Spleen (tissue), 11 donors: ENCODE measurements at regions not wholly inside any gene's neighbourhood (a gene's known extent, or its start where the extent isn't known, plus 50 kb on each side); places are given as distances from the start of the nearest gene placed in this dataset.

ENCODE experiments used
- DNase-seq: peaks from one replicate; pipeline ENCODE4 v3.0.0-alpha.2; 2020
- H3K27ac ChIP-seq, 8 donors: fragments of 200-600 bp; sonication (generic) in 7 of 8; 1 replicate in 4 of 8; 2 replicates in 4 of 8; pipeline versions ENCODE4 v1.5.0 to v1.8.0; 2016 to 2021; ENCODE audit warnings: inconsistent platforms in 4 of 8, mild to moderate bottlenecking in 4 of 8, moderate library complexity in 1 of 8
- H3K27me3 ChIP-seq, 7 donors: fragments of 200-600 bp; sonication (generic) in 6 of 7; replicated peaks in 1 of 7; 1 replicate in 4 of 7; 2 replicates in 3 of 7; pipeline versions ENCODE4 v1.5.0 to v1.8.0; 2016 to 2021; ENCODE audit warnings: inconsistent platforms in 3 of 7, mild to moderate bottlenecking in 1 of 7
- H3K36me3 ChIP-seq, 6 donors: fragments of 200-600 bp; sonication (generic) in 5 of 6; 1 replicate in 4 of 6; 2 replicates in 2 of 6; pipeline versions ENCODE4 v1.5.0 to v1.8.0; 2016 to 2021; ENCODE audit warnings: inconsistent platforms in 2 of 6
- H3K4me1 ChIP-seq, 6 donors: fragments of 200-600 bp; sonication (generic) in 5 of 6; 1 replicate in 3 of 6; 2 replicates in 3 of 6; pipeline versions ENCODE4 v1.5.0 to v1.8.0; 2016 to 2021; ENCODE audit warnings: inconsistent platforms in 3 of 6
- H3K4me3 ChIP-seq, 8 donors: fragments of 200-600 bp; sonication (generic) in 7 of 8; 1 replicate in 4 of 8; 2 replicates in 4 of 8; pipeline versions ENCODE4 v1.5.0 to v1.8.0; 2016 to 2021; ENCODE audit warnings: inconsistent platforms in 4 of 8, mild to moderate bottlenecking in 4 of 8, moderate library complexity in 2 of 8
- H3K9me3 ChIP-seq, 8 donors: fragments of 200-600 bp; sonication (generic) in 7 of 8; 1 replicate in 4 of 8; 2 replicates in 4 of 8; pipeline versions ENCODE4 v1.5.0 to v1.8.0; 2016 to 2021; ENCODE audit warnings: inconsistent platforms in 4 of 8
- POLR2A ChIP-seq, 3 donors: fragments of 450-650 bp; IDR thresholded peaks; one replicate each; pipeline ENCODE4 v1.5.1; 2017; ENCODE audit warnings: antibody characterized with exemption in 3 of 3, mild to moderate bottlenecking in 1 of 3
- POLR2AphosphoS5 ChIP-seq, 3 donors: sonication (generic); formaldehyde crosslinking; IDR thresholded peaks; one replicate each; pipeline ENCODE4 v1.5.1; 2017; ENCODE audit warnings: antibody characterized with exemption in 3 of 3
- WGBS, 5 donors: extraction: QIAGEN DNeasy Blood & Tissue Kit in 3 of 5; methylation state at CpG; one replicate each; pipeline versions ENCODE4 v1.1.5 to v1.1.7; 2013 to 2018; 5-methylcytosine and 5-hydroxymethylcytosine counted together
- intact Hi-C: fragments of 100-400 bp; cut with DNase I; formaldehyde crosslinking; loops from one replicate; pipeline ENCODE4 v1.15.0; 2023; ENCODE audit warnings: low total_unique reads
- TF ChIP-seq, protein P1 (sequence below), 11 experiments: fragments of 200-600 bp in 7 of 11; fragments of 450-650 bp in 4 of 11; sonication (generic) in 4 of 11; IDR thresholded peaks in 8 of 11; conservative IDR thresholded peaks in 3 of 11; 1 replicate in 7 of 11; 2 replicates in 4 of 11; pipeline versions ENCODE4 v1.4.0 to v1.8.0; 2016 to 2021; ENCODE audit warnings: antibody characterized with exemption in 11 of 11, inconsistent platforms in 4 of 11, mild to moderate bottlenecking in 1 of 11
- donor health status: healthy with polysubstance abuse.
- donor health status: DM: no; HTN: no; CAD: no; lungs with moderate emphysema.
- donor health status: DM: no; HTN: no; CAD: no.
- donor health status: Bipolar disorder and iron deficiency.
- donor health status: healthy.
- donor health status: DM: no; HTN: no; CAD: no.
- donor health status: DM: yes; HTN: yes; CAD: no.

DNA sequence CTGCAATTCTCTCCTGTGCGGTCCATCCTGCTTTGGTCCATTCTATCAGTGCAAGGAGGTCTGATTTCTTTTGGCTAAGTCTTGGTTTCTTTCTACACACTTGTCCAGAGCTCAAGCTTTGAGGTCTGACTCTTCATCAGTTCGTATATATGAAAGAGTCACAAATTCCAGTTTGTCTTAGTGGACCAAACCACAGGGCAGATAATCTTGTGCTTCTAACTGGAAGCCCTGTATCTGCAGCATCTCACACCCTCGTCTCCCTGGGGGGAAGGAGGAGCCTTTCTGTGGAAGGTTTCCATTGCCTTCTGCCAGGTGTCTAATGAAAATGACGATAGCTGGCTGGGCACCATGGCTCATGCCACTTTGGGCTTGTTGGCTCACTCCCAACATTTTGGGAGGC is 148.5 kb downstream of the SPP2 start:
- intact Hi-C loops = no loop called here
- 67 to 85% (median 75%) methylated on average over 4 of the region's 4 CpGs for WGBS, 5 donors

GRCh38 chr2:234195516-234195915 is 145.0 kb downstream of the SPP2 start:
- Histone ChIP-seq H3K27me3 (peaks cover 0 to 12% (median 0%) of the 10 kb centered on the region in 7 donors), H3K4me1 (no peaks in the 10 kb centered on the region), H3K36me3 (no peaks in the 10 kb centered on the region), H3K27ac (no peak overlapping the region), H3K9me3 (no peaks in the 10 kb centered on the region), H3K4me3 (no peak overlapping the region)
- TF ChIP-seq, protein P1, sequence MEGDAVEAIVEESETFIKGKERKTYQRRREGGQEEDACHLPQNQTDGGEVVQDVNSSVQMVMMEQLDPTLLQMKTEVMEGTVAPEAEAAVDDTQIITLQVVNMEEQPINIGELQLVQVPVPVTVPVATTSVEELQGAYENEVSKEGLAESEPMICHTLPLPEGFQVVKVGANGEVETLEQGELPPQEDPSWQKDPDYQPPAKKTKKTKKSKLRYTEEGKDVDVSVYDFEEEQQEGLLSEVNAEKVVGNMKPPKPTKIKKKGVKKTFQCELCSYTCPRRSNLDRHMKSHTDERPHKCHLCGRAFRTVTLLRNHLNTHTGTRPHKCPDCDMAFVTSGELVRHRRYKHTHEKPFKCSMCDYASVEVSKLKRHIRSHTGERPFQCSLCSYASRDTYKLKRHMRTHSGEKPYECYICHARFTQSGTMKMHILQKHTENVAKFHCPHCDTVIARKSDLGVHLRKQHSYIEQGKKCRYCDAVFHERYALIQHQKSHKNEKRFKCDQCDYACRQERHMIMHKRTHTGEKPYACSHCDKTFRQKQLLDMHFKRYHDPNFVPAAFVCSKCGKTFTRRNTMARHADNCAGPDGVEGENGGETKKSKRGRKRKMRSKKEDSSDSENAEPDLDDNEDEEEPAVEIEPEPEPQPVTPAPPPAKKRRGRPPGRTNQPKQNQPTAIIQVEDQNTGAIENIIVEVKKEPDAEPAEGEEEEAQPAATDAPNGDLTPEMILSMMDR (IDR thresholded peaks at IDR 0.05 in 8 of 11, conservative IDR thresholded peaks at IDR 0.05 in 3 of 11) = no peak
- no peak for TF ChIP-seq POLR2AphosphoS5 (IDR thresholded peaks at IDR 0.05)
- TF ChIP-seq POLR2A (IDR thresholded peaks at IDR 0.05) = no peak
- 74 to 89% (median 84%) methylated on average over 2 of the region's 2 CpGs for WGBS, 5 donors
- DNase-seq = no peak
- intact Hi-C loops = no loop called here

More for the DNA sequence above, 148.5 kb downstream of the SPP2 start:
- no peak for DNase-seq
- H3K36me3 ChIP-seq = no peaks in the 10 kb centered on the region
- H3K27me3 ChIP-seq = peaks cover 0 to 12% (median 0%) of the 10 kb centered on the region in 7 donors
- H3K9me3 ChIP-seq = peaks cover 0 to 8% (median 4%) of the 10 kb centered on the region in 8 donors
- H3K27ac ChIP-seq = no peak overlapping the region
- no peak for TF ChIP-seq POLR2AphosphoS5 (IDR thresholded peaks at IDR 0.05)
- TF ChIP-seq POLR2A (IDR thresholded peaks at IDR 0.05) = no peak
- TF ChIP-seq, protein P1 (IDR thresholded peaks at IDR 0.05 in 8 of 11, conservative IDR thresholded peaks at IDR 0.05 in 3 of 11) = no peak
- H3K4me3 ChIP-seq = no peak overlapping the region
- H3K4me1 ChIP-seq = no peaks in the 10 kb centered on the region

DNA sequence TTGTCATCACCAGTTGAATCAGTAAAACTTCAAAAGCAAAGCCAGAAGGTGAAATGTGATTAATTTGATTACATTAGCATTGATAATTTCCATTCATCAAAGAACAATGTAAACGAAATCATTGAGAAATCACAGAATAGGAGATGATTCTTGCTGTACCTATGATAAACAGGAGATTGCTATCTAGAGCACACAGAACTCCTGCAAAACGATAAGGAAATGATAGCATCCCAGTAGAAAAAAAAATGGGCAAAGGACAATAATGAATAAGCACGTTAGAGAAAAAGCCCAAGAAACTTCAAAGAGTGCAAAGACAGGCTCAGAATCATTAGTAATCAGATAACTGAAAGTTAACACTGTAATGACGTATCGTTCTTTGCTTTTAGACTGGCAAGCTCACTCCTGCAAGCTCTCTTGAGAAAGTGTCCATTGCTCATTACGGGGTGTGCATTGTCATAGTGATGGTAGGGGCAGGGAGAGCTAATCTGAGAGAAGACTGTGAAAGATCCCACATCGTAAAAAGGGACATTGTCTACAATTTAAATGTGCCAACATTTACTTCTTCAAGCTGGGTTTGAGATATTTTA is 143.6 kb downstream of the SPP2 start:
- intact Hi-C loops = no loop called here
- Histone ChIP-seq H3K36me3 (no peaks in the 10 kb centered on the region), H3K9me3 (no peaks in the 10 kb centered on the region), H3K27me3 (peaks cover 0 to 6% (median 0%) of the 10 kb centered on the region in 7 donors), H3K4me1 (no peaks in the 10 kb centered on the region), H3K4me3 (no peak overlapping the region), H3K27ac (no peak overlapping the region)
- TF ChIP-seq, protein P1 (IDR thresholded peaks at IDR 0.05 in 8 of 11, conservative IDR thresholded peaks at IDR 0.05 in 3 of 11) = no peak
- TF ChIP-seq POLR2A (IDR thresholded peaks at IDR 0.05) (no peak), POLR2AphosphoS5 (IDR thresholded peaks at IDR 0.05) (no peak)
- 66 to 79% (median 73%) methylated on average over 7 of the region's 7 CpGs for WGBS, 5 donors
- no peak for DNase-seq

- WGBS, 5 donors = 53 to 68% (median 64%) methylated on average over 4 of the region's 4 CpGs
- no peak for DNase-seq
Observed at GRCh38 chr2:234191819-234192407, 141.4 kb downstream of the SPP2 start.

More at GRCh38 chr2:234191819-234192407, 141.4 kb downstream of the SPP2 start:
- TF ChIP-seq, protein P1 (IDR thresholded peaks at IDR 0.05 in 8 of 11, conservative IDR thresholded peaks at IDR 0.05 in 3 of 11) = no peak
- TF ChIP-seq POLR2AphosphoS5 (IDR thresholded peaks at IDR 0.05) (no peak), POLR2A (IDR thresholded peaks at IDR 0.05) (no peak)
- Histone ChIP-seq H3K4me1 (no peaks in the 10 kb centered on the region), H3K9me3 (no peaks in the 10 kb centered on the region), H3K36me3 (no peaks in the 10 kb centered on the region), H3K27ac (no peak overlapping the region), H3K4me3 (no peak overlapping the region), H3K27me3 (no peaks in the 10 kb centered on the region)
- intact Hi-C loops = no loop called here
